ENCODE measurements at regions not wholly inside any gene's neighbourhood (a gene's known extent, or its start where the extent isn't known, plus 50 kb on each side); places are given as distances from the start of the nearest gene placed in this dataset.

DNA sequence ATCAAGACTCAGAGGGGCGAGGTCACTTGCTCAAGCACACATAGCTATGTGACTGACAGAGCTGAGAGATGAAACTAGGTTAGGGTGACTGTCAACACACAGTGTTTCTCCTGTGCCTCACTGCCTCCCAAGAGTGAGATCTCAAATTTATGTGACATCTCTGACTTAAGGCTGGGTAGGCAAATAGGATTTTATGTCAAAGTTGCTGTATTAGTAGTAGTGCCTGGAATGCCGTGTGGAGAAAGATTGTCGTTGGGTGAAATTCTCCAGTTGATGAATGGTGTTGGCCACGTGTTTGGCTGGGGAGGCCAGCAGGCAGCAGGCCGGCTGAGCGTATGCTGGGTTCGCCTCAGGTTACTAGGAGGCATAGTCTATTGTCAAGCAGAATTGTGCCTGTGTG, 148.3 kb upstream of the BMPER start:
- TF ChIP-seq CTCF (IDR thresholded peaks at IDR 0.05): no peak
- Histone ChIP-seq H3K27me3 (ENCODE audit: control insufficient read depth, insufficient read depth, low read length) (no peaks in the 10 kb centered on the region), H2AFZ (no peak overlapping the region), H3K36me3 (ENCODE audit: control insufficient read depth, insufficient read depth, low read length) (no peaks in the 10 kb centered on the region), H3K4me3 (ENCODE audit: low read depth, low read length) (no peak overlapping the region), H3K27ac (no peak overlapping the region), H3K9me3 (ENCODE audit: control insufficient read depth, low read length) (no peaks in the 10 kb centered on the region), H3K4me1 (no peaks in the 10 kb centered on the region), H3K9ac (no peak overlapping the region), H3K79me2 (no peaks in the 10 kb centered on the region), H3K4me2 (ENCODE audit: low read length) (no peak overlapping the region)

- peak; percentile 78 for TF ChIP-seq CTCF (IDR thresholded peaks at IDR 0.05)
- no peak overlapping the region for H3K4me3 ChIP-seq (ENCODE audit: low read depth, low read length)
- H2AFZ ChIP-seq: no peak overlapping the region
- no peaks in the 10 kb centered on the region for H3K36me3 ChIP-seq (ENCODE audit: control insufficient read depth, insufficient read depth, low read length)
- no peak overlapping the region for H3K27ac ChIP-seq
- H3K4me1 ChIP-seq: no peaks in the 10 kb centered on the region
- no peak overlapping the region for H3K9ac ChIP-seq
- no peaks in the 10 kb centered on the region for H3K79me2 ChIP-seq
- H3K9me3 ChIP-seq (ENCODE audit: control insufficient read depth, low read length): no peaks in the 10 kb centered on the region
- no peaks in the 10 kb centered on the region for H3K27me3 ChIP-seq (ENCODE audit: control insufficient read depth, insufficient read depth, low read length)
- H3K4me2 ChIP-seq (ENCODE audit: low read length): no peak overlapping the region
Observed at GRCh38 chr7:33757563-33758165, 147.7 kb upstream of the BMPER start.

GRCh38 chr7:33760146-33760545, 145.2 kb upstream of the BMPER start:
- TF ChIP-seq CTCF (IDR thresholded peaks at IDR 0.05): no peak
- H3K9me3 ChIP-seq (ENCODE audit: control insufficient read depth, low read length): no peaks in the 10 kb centered on the region
- H3K27ac ChIP-seq: no peak overlapping the region
- no peaks in the 10 kb centered on the region for H3K79me2 ChIP-seq
- H3K9ac ChIP-seq: no peak overlapping the region
- H3K36me3 ChIP-seq (ENCODE audit: control insufficient read depth, insufficient read depth, low read length): no peaks in the 10 kb centered on the region
- no peaks in the 10 kb centered on the region for H3K27me3 ChIP-seq (ENCODE audit: control insufficient read depth, insufficient read depth, low read length)
- no peaks in the 10 kb centered on the region for H3K4me1 ChIP-seq
- no peak overlapping the region for H3K4me3 ChIP-seq (ENCODE audit: low read depth, low read length)
- H3K4me2 ChIP-seq (ENCODE audit: low read length): no peak overlapping the region
- no peak overlapping the region for H2AFZ ChIP-seq

DNA sequence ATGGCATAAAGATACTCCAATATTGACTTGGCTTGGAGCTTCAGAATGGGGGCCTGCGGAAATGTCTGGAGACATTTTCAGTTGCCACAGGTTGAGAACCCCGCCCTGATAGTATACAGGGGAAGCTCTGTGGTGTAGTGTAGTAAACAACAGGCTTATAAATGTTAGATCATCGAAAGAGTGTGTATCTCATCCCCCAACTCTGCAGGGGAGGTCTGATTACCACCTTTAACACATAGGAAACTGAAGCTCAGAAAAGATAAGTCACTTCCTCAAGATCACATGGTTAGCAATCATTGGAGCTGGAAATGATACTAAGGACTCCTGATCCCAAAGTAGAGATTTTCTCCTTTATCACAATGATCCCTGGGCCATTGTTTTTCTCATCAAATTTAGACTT, 144.5 kb upstream of the BMPER start:
- no peaks in the 10 kb centered on the region for H3K27me3 ChIP-seq (ENCODE audit: control insufficient read depth, insufficient read depth, low read length)
- no peaks in the 10 kb centered on the region for H3K79me2 ChIP-seq
- no peak overlapping the region for H3K9ac ChIP-seq
- H3K9me3 ChIP-seq (ENCODE audit: control insufficient read depth, low read length): no peaks in the 10 kb centered on the region
- no peaks in the 10 kb centered on the region for H3K4me1 ChIP-seq
- H3K27ac ChIP-seq: no peak overlapping the region
- no peak overlapping the region for H2AFZ ChIP-seq
- no peaks in the 10 kb centered on the region for H3K36me3 ChIP-seq (ENCODE audit: control insufficient read depth, insufficient read depth, low read length)
- H3K4me2 ChIP-seq (ENCODE audit: low read length): no peak overlapping the region
- TF ChIP-seq CTCF (IDR thresholded peaks at IDR 0.05): no peak
- no peak overlapping the region for H3K4me3 ChIP-seq (ENCODE audit: low read depth, low read length)

DNA sequence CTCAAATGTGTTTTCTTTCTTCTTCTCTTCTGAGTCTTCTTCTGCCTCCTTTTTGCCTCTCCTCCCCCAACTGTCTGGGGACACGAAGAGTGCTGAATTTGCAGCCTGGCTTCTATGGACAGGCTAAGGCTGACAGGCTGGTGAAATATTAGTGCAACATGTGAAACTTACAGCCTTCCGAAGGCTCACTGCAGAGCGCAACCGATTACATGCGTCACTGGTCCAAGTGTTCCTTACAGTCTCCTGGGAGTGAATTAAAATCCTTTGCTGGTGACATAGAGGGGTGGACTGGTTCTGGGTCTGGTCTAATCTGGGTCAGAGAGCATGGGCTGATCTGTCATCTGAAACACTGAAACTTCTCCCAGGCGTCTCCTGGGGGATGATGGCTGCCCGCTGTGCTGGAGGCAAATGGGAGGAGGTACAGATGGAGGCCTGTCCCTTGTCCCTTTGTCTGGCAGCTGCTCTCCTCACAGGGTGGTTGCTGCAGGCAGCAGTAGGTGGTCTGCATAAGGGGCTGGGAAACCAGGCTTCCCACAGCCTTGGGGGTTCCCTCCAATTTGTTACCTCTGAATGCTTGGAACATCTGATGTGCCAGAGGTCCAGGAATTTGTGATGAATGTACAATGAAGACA, 143.8 kb upstream of the BMPER start:
- H3K4me3 ChIP-seq (ENCODE audit: low read depth, low read length): no peak overlapping the region
- H3K4me1 ChIP-seq: no peaks in the 10 kb centered on the region
- no peaks in the 10 kb centered on the region for H3K27me3 ChIP-seq (ENCODE audit: control insufficient read depth, insufficient read depth, low read length)
- no peaks in the 10 kb centered on the region for H3K9me3 ChIP-seq (ENCODE audit: control insufficient read depth, low read length)
- no peaks in the 10 kb centered on the region for H3K36me3 ChIP-seq (ENCODE audit: control insufficient read depth, insufficient read depth, low read length)
- no peak overlapping the region for H2AFZ ChIP-seq
- H3K27ac ChIP-seq: no peak overlapping the region
- no peak overlapping the region for H3K4me2 ChIP-seq (ENCODE audit: low read length)
- no peaks in the 10 kb centered on the region for H3K79me2 ChIP-seq
- no peak overlapping the region for H3K9ac ChIP-seq
- TF ChIP-seq CTCF (IDR thresholded peaks at IDR 0.05): no peak

Data from parathyroid adenoma (tissue), 2 donors.